ENCODE measurements at regions not wholly inside any gene's neighbourhood (a gene's known extent, or its start where the extent isn't known, plus 50 kb on each side); places are given as distances from the start of the nearest gene placed in this dataset.

DNA sequence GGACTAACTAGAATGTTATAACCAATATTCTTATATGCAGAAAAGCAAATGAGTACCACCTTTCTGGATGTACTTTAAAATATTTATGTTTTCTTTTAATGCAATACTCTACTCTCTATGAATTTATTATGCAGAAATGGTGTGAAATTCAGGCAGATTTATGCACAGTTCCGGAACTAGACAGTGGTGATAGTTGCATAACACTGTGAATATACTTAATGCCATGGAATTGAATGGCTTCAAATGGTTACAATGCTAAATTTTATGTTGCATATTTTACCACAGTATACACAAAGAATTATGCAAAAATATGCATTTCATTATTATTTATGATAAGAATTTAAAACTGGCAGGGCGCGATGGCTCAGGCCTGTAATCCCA, 287.8 kb upstream of the FN1 start:
- TF ChIP-seq, protein P1, sequence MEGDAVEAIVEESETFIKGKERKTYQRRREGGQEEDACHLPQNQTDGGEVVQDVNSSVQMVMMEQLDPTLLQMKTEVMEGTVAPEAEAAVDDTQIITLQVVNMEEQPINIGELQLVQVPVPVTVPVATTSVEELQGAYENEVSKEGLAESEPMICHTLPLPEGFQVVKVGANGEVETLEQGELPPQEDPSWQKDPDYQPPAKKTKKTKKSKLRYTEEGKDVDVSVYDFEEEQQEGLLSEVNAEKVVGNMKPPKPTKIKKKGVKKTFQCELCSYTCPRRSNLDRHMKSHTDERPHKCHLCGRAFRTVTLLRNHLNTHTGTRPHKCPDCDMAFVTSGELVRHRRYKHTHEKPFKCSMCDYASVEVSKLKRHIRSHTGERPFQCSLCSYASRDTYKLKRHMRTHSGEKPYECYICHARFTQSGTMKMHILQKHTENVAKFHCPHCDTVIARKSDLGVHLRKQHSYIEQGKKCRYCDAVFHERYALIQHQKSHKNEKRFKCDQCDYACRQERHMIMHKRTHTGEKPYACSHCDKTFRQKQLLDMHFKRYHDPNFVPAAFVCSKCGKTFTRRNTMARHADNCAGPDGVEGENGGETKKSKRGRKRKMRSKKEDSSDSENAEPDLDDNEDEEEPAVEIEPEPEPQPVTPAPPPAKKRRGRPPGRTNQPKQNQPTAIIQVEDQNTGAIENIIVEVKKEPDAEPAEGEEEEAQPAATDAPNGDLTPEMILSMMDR (IDR thresholded peaks at IDR 0.05), result no peak
- TF ChIP-seq POLR2AphosphoS5 (IDR thresholded peaks at IDR 0.05; ENCODE audit: low read depth, low read length), result no peak
- TF ChIP-seq, protein P2, sequence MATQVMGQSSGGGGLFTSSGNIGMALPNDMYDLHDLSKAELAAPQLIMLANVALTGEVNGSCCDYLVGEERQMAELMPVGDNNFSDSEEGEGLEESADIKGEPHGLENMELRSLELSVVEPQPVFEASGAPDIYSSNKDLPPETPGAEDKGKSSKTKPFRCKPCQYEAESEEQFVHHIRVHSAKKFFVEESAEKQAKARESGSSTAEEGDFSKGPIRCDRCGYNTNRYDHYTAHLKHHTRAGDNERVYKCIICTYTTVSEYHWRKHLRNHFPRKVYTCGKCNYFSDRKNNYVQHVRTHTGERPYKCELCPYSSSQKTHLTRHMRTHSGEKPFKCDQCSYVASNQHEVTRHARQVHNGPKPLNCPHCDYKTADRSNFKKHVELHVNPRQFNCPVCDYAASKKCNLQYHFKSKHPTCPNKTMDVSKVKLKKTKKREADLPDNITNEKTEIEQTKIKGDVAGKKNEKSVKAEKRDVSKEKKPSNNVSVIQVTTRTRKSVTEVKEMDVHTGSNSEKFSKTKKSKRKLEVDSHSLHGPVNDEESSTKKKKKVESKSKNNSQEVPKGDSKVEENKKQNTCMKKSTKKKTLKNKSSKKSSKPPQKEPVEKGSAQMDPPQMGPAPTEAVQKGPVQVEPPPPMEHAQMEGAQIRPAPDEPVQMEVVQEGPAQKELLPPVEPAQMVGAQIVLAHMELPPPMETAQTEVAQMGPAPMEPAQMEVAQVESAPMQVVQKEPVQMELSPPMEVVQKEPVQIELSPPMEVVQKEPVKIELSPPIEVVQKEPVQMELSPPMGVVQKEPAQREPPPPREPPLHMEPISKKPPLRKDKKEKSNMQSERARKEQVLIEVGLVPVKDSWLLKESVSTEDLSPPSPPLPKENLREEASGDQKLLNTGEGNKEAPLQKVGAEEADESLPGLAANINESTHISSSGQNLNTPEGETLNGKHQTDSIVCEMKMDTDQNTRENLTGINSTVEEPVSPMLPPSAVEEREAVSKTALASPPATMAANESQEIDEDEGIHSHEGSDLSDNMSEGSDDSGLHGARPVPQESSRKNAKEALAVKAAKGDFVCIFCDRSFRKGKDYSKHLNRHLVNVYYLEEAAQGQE (IDR thresholded peaks at IDR 0.05; ENCODE audit: insufficient read depth in 1 of 2, low read depth in 2 of 2, low read length in 1 of 2), result no peak
